T-cell (primary cell): ENCODE measurements at regions not wholly inside any gene's neighbourhood (a gene's known extent, or its start where the extent isn't known, plus 50 kb on each side); places are given as distances from the start of the nearest gene placed in this dataset.

ENCODE experiments used
- ATAC-seq, 4 experiments: fragments of 200-7000 bp in 3 of 4; fragments of 150-1000 bp in 1 of 4; cut with Tn5 transposase; replicated peaks in 1 of 4; 1 replicate in 3 of 4; 2 replicates in 1 of 4; pipeline ENCODE4 v1.10.0; 2021; ENCODE audit warnings: moderate library complexity in 3 of 4, mild to moderate bottlenecking in 2 of 4, moderate number of reproducible peaks in 1 of 4
- CTCF ChIA-PET, 2 donors: fragments of 300-600 bp; sonication (Branson Sonifier 250); formaldehyde crosslinking; loops; one replicate each; lab custom pipeline; 2022; ENCODE audit warnings: antibody characterized with exemption in 2 of 2; lab: Charles Lee
- POLR2A ChIA-PET, 2 donors: fragments of 300-600 bp; sonication (Branson Sonifier 250); formaldehyde crosslinking; loops; one replicate each; lab custom pipeline; 2022; ENCODE audit warnings: antibody characterized with exemption in 2 of 2; lab: Charles Lee
- DNase-seq, 35 experiments: peaks; one replicate each; pipeline versions ENCODE4 v3.0.0 to v3.0.0-alpha.2; 2013 to 2023
- H3K27ac ChIP-seq: one replicate; pipeline ENCODE4 v1.5.1; 2013; ENCODE audit warnings: low read length
- H3K27me3 ChIP-seq, 2 experiments: replicated peaks in 1 of 2; 1 replicate in 1 of 2; 2 replicates in 1 of 2; pipeline versions ENCODE4 v1.6.1 to v1.7.0; 2013; ENCODE audit warnings: low read length in 1 of 2, mixed read lengths in 1 of 2; ENCODE audit not compliant: control insufficient read depth in 2 of 2, insufficient read depth in 2 of 2; ENCODE audit errors: extremely low read depth in 1 of 2
- H3K36me3 ChIP-seq, 2 donors: 1 replicate in 1 of 2; 2 replicates in 1 of 2; pipeline versions ENCODE4 v1.6.1 to v1.7.0; 2013; ENCODE audit warnings: low read length in 1 of 2; ENCODE audit not compliant: control insufficient read depth in 2 of 2, insufficient read depth in 1 of 2; ENCODE audit errors: extremely low read depth in 1 of 2
- H3K4me1 ChIP-seq, 2 experiments: 1 replicate in 1 of 2; 2 replicates in 1 of 2; pipeline versions ENCODE4 v1.6.1 to v1.7.0; 2013; ENCODE audit warnings: low read length in 2 of 2, mixed read lengths in 1 of 2; ENCODE audit not compliant: insufficient read depth in 2 of 2, control insufficient read depth in 1 of 2; ENCODE audit errors: extremely low read depth in 1 of 2
- H3K4me3 ChIP-seq, 2 donors: 1 replicate in 1 of 2; 2 replicates in 1 of 2; pipeline versions ENCODE4 v1.5.1 to v1.7.0; 2013; ENCODE audit warnings: mild to moderate bottlenecking in 2 of 2, low read length in 1 of 2, moderate library complexity in 1 of 2; ENCODE audit not compliant: control insufficient read depth in 1 of 2; ENCODE audit errors: extremely low read depth in 1 of 2
- H3K9me3 ChIP-seq: 2 replicates; pipeline ENCODE4 v1.7.0; 2013
- H3K27ac Mint-ChIP-seq, 2 donors: one replicate each; pipeline ENCODE4 v1.8.0; 2020 to 2021; ENCODE audit warnings: mild to moderate bottlenecking in 2 of 2, mixed read lengths in 2 of 2
- H3K27me3 Mint-ChIP-seq, 2 donors: one replicate each; pipeline ENCODE4 v1.8.0; 2021 to 2022; ENCODE audit warnings: mixed read lengths in 2 of 2
- H3K36me3 Mint-ChIP-seq: one replicate; pipeline ENCODE4 v1.8.0; 2021; ENCODE audit warnings: mixed read lengths
- H3K4me1 Mint-ChIP-seq, 3 donors: one replicate each; pipeline ENCODE4 v1.8.0; 2020 to 2022; ENCODE audit warnings: mixed read lengths in 3 of 3, mild to moderate bottlenecking in 1 of 3
- H3K4me3 Mint-ChIP-seq, 3 donors: one replicate each; pipeline ENCODE4 v1.8.0; 2020 to 2022; ENCODE audit warnings: mild to moderate bottlenecking in 3 of 3, mixed read lengths in 3 of 3, moderate library complexity in 3 of 3
- H3K9me3 Mint-ChIP-seq, 3 donors: one replicate each; pipeline ENCODE4 v1.8.0; 2020 to 2022; ENCODE audit warnings: mixed read lengths in 3 of 3
- WGBS: methylation state at CpG from one replicate; pipeline ENCODE4 v1.1.5; 2013; ENCODE audit warnings: missing lambda C conversion rate; ENCODE audit not compliant: insufficient coverage; 5-methylcytosine and 5-hydroxymethylcytosine counted together

DNA sequence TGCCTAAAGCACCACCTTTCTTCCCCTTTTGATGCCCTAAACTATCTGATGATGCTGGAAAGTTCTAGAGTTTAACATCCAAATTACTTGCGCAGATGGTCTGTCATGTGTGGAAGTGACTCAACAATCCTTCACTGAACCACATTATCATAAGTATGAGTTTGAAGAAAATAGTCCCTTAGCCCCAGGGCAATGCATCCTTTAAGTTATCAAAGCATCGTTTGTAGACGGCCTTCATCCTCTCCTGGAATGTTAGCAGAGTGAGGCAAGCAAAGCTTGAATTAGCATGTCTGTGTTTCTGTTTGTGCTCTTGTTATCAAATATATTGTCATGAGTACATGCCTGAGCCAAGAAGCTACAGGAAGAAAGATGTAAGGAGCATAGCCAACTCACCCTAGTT lies 570.9 kb downstream of the MID1IP1 start:
- ChIA-PET CTCF (no interaction called here), POLR2A (no interaction called here)
- H3K9me3 Mint-ChIP-seq = no peaks in the 10 kb centered on the region
- whole genome bisulfite sequencing = no CpG with 5 or more reads among the region's 3 CpGs
- no peak overlapping the region for H3K4me3 ChIP-seq
- H3K27ac Mint-ChIP-seq = no peak overlapping the region
- H3K9me3 ChIP-seq = no peaks in the 10 kb centered on the region
- no peaks in the 10 kb centered on the region for H3K36me3 ChIP-seq
- H3K27ac ChIP-seq = no peak overlapping the region
- no peaks in the 10 kb centered on the region for H3K27me3 ChIP-seq
- H3K36me3 Mint-ChIP-seq = no peaks in the 10 kb centered on the region
- no peaks in the 10 kb centered on the region for H3K4me1 Mint-ChIP-seq
- H3K4me1 ChIP-seq = no peaks in the 10 kb centered on the region
- DNase-seq (no peak), ATAC-seq (no peak)
- H3K4me3 Mint-ChIP-seq = no peak overlapping the region
- peaks cover 0 to 4% of the 10 kb centered on the region in 2 donors for H3K27me3 Mint-ChIP-seq

GRCh38 chrX:39377157-39377556 lies 575.9 kb downstream of the MID1IP1 start:
- ChIA-PET POLR2A (no interaction called here), CTCF (no interaction called here)
- no peak overlapping the region for H3K27ac Mint-ChIP-seq
- no peak overlapping the region for H3K4me3 Mint-ChIP-seq
- H3K36me3 Mint-ChIP-seq = no peaks in the 10 kb centered on the region
- ATAC-seq (no peak), DNase-seq (no peak)
- no peak overlapping the region for H3K27ac ChIP-seq
- H3K4me3 ChIP-seq = no peak overlapping the region
- H3K9me3 Mint-ChIP-seq = no peaks in the 10 kb centered on the region
- H3K27me3 Mint-ChIP-seq = peaks cover 0 to 10% of the 10 kb centered on the region in 2 donors
- H3K4me1 ChIP-seq = no peaks in the 10 kb centered on the region
- no peaks in the 10 kb centered on the region for H3K27me3 ChIP-seq
- H3K4me1 Mint-ChIP-seq = no peaks in the 10 kb centered on the region
- H3K9me3 ChIP-seq = no peaks in the 10 kb centered on the region
- no peaks in the 10 kb centered on the region for H3K36me3 ChIP-seq

DNA sequence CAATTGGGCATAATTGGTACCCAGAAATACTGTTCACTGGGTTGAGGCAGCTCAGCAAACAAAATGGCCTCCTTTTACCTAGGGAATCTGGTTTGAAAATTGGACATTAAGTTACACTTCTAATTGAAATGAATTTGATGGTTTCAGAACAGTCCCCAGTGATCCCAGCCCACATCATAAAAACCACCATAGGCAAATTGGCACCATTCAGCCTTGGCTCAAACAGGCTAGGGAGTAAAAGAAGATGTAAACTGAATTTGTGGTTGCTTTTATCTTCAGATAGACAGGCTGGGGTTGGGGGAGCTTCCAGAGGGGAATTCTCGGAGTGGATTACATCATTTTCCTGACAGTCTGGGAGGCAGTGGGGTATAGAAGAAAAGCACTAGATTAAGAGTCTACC lies 576.5 kb downstream of the MID1IP1 start:
- peaks cover 0 to 10% of the 10 kb centered on the region in 2 donors for H3K27me3 Mint-ChIP-seq
- H3K27ac Mint-ChIP-seq = no peak overlapping the region
- Histone ChIP-seq H3K4me3 (no peak overlapping the region), H3K27ac (no peak overlapping the region), H3K27me3 (no peaks in the 10 kb centered on the region), H3K4me1 (no peaks in the 10 kb centered on the region), H3K36me3 (no peaks in the 10 kb centered on the region), H3K9me3 (no peaks in the 10 kb centered on the region)
- WGBS = no CpG with 5 or more reads among the region's 1 CpG
- DNase-seq (no peak), ATAC-seq (no peak)
- no peak overlapping the region for H3K4me3 Mint-ChIP-seq
- CTCF ChIA-PET = no interaction called here
- no peaks in the 10 kb centered on the region for H3K4me1 Mint-ChIP-seq
- H3K36me3 Mint-ChIP-seq = no peaks in the 10 kb centered on the region
- H3K9me3 Mint-ChIP-seq = no peaks in the 10 kb centered on the region
- POLR2A ChIA-PET = no interaction called here

GRCh38 chrX:39381422-39381821 lies 580.2 kb downstream of the MID1IP1 start:
- POLR2A ChIA-PET = no interaction called here
- no peak overlapping the region for H3K4me3 ChIP-seq
- no peak overlapping the region for H3K4me3 Mint-ChIP-seq
- no peaks in the 10 kb centered on the region for H3K9me3 Mint-ChIP-seq
- WGBS = no CpG with 5 or more reads among the region's 5 CpGs
- H3K36me3 ChIP-seq = no peaks in the 10 kb centered on the region
- no peaks in the 10 kb centered on the region for H3K36me3 Mint-ChIP-seq
- H3K4me1 ChIP-seq = no peaks in the 10 kb centered on the region
- ATAC-seq (no peak), DNase-seq (no peak)
- no peak overlapping the region for H3K27ac Mint-ChIP-seq
- H3K27me3 ChIP-seq = no peaks in the 10 kb centered on the region
- no peak overlapping the region for H3K27ac ChIP-seq
- H3K4me1 Mint-ChIP-seq = no peaks in the 10 kb centered on the region
- CTCF ChIA-PET = no interaction called here
- H3K27me3 Mint-ChIP-seq = peaks cover 0 to 9% of the 10 kb centered on the region in 2 donors
- H3K9me3 ChIP-seq = no peaks in the 10 kb centered on the region

DNA sequence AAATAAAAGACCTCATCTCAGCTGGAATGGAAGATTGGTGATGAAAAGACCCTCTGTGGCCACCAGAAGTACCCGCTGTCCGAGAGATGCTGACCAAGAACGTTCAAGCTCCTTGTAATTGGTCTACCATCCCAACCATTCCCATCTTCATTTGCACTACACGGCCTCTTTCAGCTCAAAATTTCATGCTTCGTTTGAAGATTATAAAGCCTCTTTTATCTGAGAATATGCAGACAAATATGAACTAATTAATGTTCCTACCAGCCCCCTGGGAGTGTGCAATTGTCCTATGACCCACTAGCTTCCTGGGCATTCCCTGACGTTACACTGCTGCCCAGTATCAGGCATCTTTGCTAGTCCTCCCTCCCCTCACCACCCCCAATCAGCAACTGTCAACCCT lies 583.7 kb downstream of the MID1IP1 start:
- no peaks in the 10 kb centered on the region for H3K9me3 Mint-ChIP-seq
- no peaks in the 10 kb centered on the region for H3K27me3 ChIP-seq
- H3K4me1 ChIP-seq = no peaks in the 10 kb centered on the region
- H3K4me3 Mint-ChIP-seq = no peak overlapping the region
- no peak overlapping the region for H3K27ac Mint-ChIP-seq
- no peaks in the 10 kb centered on the region for H3K36me3 ChIP-seq
- POLR2A ChIA-PET = no interaction called here
- no peak overlapping the region for H3K4me3 ChIP-seq
- no peaks in the 10 kb centered on the region for H3K9me3 ChIP-seq
- ATAC-seq = no peak
- H3K4me1 Mint-ChIP-seq = no peaks in the 10 kb centered on the region
- CTCF ChIA-PET = no interaction called here
- H3K36me3 Mint-ChIP-seq = no peaks in the 10 kb centered on the region
- DNase-seq = no peak
- no peak overlapping the region for H3K27ac ChIP-seq
- WGBS = 87% methylated on average over 3 of the region's 6 CpGs
- H3K27me3 Mint-ChIP-seq = peaks cover 0 to 13% of the 10 kb centered on the region in 2 donors

DNA sequence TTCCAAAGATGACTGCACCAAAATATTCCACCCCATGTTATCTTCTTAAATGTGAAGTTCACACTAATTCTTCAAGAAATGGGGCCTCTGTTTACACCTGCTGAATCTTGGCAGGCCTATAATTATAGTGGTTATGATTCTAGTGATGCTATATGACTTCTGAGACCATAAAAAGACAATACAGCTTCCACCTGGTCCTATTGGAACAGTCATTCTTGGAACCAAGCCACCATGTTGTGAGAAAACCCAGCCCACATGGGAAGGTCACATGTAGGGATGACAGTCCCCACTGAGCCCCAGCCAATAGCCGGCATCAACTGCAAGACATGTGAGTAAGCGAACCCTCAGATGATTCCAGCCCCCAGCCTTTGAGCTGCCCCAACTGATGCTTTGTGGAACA lies 587.5 kb downstream of the MID1IP1 start:
- no CpG with 5 or more reads among the region's 2 CpGs for WGBS
- Histone ChIP-seq H3K4me3 (no peak overlapping the region), H3K27me3 (no peaks in the 10 kb centered on the region), H3K4me1 (no peaks in the 10 kb centered on the region), H3K36me3 (no peaks in the 10 kb centered on the region), H3K9me3 (no peaks in the 10 kb centered on the region), H3K27ac (no peak overlapping the region)
- peaks cover 0 to 5% of the 10 kb centered on the region in 2 donors for H3K27me3 Mint-ChIP-seq
- no peak overlapping the region for H3K27ac Mint-ChIP-seq
- H3K4me1 Mint-ChIP-seq = peaks cover 0 to 4% (median 0%) of the 10 kb centered on the region in 3 donors
- H3K36me3 Mint-ChIP-seq = no peaks in the 10 kb centered on the region
- POLR2A ChIA-PET = no interaction called here
- H3K9me3 Mint-ChIP-seq = no peaks in the 10 kb centered on the region
- DNase-seq (no peak), ATAC-seq (no peak)
- no peak overlapping the region for H3K4me3 Mint-ChIP-seq
- CTCF ChIA-PET = no interaction called here

DNA sequence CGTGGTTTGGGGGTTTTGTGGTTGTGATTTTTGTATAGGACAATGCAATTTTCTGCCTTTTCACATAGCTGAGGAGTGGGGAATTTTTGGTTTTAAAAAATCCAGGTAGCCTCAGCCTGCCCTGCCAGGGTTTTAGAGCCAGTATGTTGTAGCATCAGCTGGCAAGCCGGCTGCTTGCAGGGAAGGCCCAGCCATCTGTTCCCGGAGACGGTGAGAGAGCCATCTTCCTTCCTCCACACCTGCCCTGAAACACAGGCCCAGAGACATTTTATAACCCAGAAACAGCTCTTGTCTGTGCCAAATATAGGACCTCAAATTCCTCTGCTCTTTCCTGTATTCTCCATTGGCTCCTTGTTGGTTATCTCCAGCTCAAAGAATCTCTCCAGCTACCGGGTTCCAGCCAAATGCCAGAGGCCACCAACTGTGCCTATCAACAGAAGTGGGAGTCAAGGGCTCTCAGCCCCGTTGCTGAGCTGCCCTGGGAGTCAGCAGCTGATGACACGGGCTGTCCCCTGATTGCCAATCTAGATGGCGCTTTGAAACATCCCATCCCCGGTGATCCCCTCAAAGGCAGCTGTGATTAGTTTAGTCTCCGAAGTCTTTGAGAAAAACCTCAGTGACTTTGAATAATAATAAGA lies 595.2 kb downstream of the MID1IP1 start:
- ATAC-seq (no peak), DNase-seq (no peak)
- no peak overlapping the region for H3K4me3 ChIP-seq
- peaks cover 0 to 6% of the 10 kb centered on the region in 2 donors for H3K27me3 Mint-ChIP-seq
- no peaks in the 10 kb centered on the region for H3K4me1 ChIP-seq
- H3K27ac ChIP-seq = no peak overlapping the region
- no peaks in the 10 kb centered on the region for H3K36me3 ChIP-seq
- no peaks in the 10 kb centered on the region for H3K36me3 Mint-ChIP-seq
- no peak overlapping the region for H3K27ac Mint-ChIP-seq
- peaks cover 0 to 3% (median 0%) of the 10 kb centered on the region in 3 donors for H3K9me3 Mint-ChIP-seq
- POLR2A ChIA-PET = interaction anchor here (0.5 to 0.7 kb wide), 2 partner anchors 73 to 92 kb away, joined by 3 to 4 read pairs; no protein-coding TSS in a partner anchor
- H3K9me3 ChIP-seq = no peaks in the 10 kb centered on the region
- 83% methylated on average over 2 of the region's 10 CpGs for WGBS
- peaks cover 0 to 4% (median 0%) of the 10 kb centered on the region in 3 donors for H3K4me1 Mint-ChIP-seq
- H3K4me3 Mint-ChIP-seq = no peak overlapping the region
- H3K27me3 ChIP-seq = no peaks in the 10 kb centered on the region
- CTCF ChIA-PET = no interaction called here
